GM23248 (cell line): ENCODE measurements at regions not wholly inside any gene's neighbourhood (a gene's known extent, or its start where the extent isn't known, plus 50 kb on each side); places are given as distances from the start of the nearest gene placed in this dataset.

Source experiments
- EZH2 ChIP-seq: fragments of 200-600 bp; sonication (generic); IDR thresholded peaks from 2 replicates; pipeline ENCODE4 v1.6.1; 2018; ENCODE audit warnings: antibody characterized with exemption, mild to moderate bottlenecking; ENCODE audit not compliant: insufficient read depth, poor library complexity, severe bottlenecking
- EZH2phosphoT487 ChIP-seq: fragments of 200-600 bp; sonication (generic); IDR thresholded peaks from 2 replicates; pipeline ENCODE4 v1.6.1; 2018; ENCODE audit warnings: antibody characterized with exemption, moderate library complexity, mild to moderate bottlenecking, low read depth; ENCODE audit not compliant: insufficient read depth

DNA sequence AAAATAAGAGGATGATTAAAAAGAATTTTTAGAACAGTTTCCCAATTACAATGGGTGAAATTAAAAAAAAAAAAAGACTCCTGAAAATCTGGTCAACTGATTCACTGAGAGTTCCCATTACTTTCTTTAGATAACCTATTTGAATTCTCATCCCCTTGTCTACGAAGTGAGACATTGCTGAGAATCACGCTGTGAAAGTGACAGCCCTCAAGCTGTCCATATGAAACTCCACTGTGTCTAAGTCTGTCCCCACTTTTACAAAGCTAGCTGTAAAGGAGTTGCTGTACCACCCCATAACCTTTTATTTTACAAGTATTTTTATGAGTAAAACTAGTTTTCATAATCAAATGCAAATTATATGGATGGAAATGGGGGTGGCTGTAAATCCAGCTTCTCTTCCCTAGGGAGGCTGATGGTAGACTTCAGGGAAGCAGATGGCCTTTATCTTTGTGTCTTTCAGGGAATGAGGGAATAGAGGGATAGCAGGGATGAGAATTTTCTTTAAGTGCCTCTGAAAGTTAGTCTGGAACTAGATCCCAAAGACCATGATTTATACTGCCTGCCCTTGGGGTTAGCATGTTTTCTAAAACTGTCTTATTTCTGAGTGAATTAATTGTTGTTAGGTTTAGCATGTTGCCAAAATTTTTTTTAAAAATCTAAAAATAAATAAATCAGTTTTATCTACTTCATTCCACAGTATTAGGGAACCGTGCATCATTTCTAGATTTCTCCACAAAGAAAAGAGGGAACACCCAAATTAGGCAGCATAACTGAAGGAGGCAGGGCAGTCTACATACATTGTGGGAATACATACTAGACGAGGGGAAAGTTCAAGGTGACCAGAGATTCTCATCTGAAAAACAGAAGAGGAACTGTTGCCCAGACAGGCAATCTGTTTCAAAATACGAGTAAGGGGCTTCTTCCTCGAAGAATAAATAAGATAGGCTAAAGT, 1219.1 kb downstream of the UQCRFS1 start:
- TF ChIP-seq EZH2, result no peak
- TF ChIP-seq EZH2phosphoT487, result no peak
